BE2C (cell line): ENCODE measurements at regions not wholly inside any gene's neighbourhood (a gene's known extent, or its start where the extent isn't known, plus 50 kb on each side); places are given as distances from the start of the nearest gene placed in this dataset.

Experiments
- DNase-seq: peaks from one replicate; pipeline ENCODE4 v3.0.0-alpha.2; 2020
- H3K27me3 ChIP-seq: fragments of 250-450 bp; sonication (Bioruptor Pico); 2 replicates; pipeline ENCODE4 v1.5.1; 2020; ENCODE audit warnings: mild to moderate bottlenecking
- H3K36me3 ChIP-seq: fragments of 250-450 bp; sonication (Bioruptor Pico); 2 replicates; pipeline ENCODE4 v1.5.1; 2020; ENCODE audit warnings: mild to moderate bottlenecking
- H3K4me1 ChIP-seq: fragments of 250-450 bp; sonication (Bioruptor Pico); 2 replicates; pipeline ENCODE4 v1.5.1; 2020
- H3K4me3 ChIP-seq: 2 replicates; pipeline ENCODE4 v1.5.1; 2011; ENCODE audit warnings: low read depth, low read length
- H3K9me3 ChIP-seq: fragments of 250-450 bp; sonication (Bioruptor Pico); 2 replicates; pipeline ENCODE4 v1.5.1; 2020
- CTCF ChIP-seq: IDR thresholded peaks from 2 replicates; pipeline ENCODE4 v1.5.1; 2012; ENCODE audit warnings: mild to moderate bottlenecking, low read depth, low read length

GRCh38 chr7:35380739-35381224 lies 126.9 kb upstream of the TBX20 start:
- Histone ChIP-seq H3K9me3 (no peaks in the 10 kb centered on the region), H3K4me3 (no peak overlapping the region), H3K4me1 (peaks cover 20% of the 10 kb centered on the region), H3K27me3 (no peaks in the 10 kb centered on the region), H3K36me3 (no peaks in the 10 kb centered on the region)
- no peak for DNase-seq
- no peak for TF ChIP-seq CTCF

- H3K4me1 ChIP-seq = peaks cover 28% of the 10 kb centered on the region
- H3K4me3 ChIP-seq = no peak overlapping the region
- no peak for DNase-seq
- no peaks in the 10 kb centered on the region for H3K36me3 ChIP-seq
- H3K27me3 ChIP-seq = no peaks in the 10 kb centered on the region
- TF ChIP-seq CTCF = no peak
- H3K9me3 ChIP-seq = no peaks in the 10 kb centered on the region
Measured at GRCh38 chr7:35379481-35379880, 125.6 kb upstream of the TBX20 start.

GRCh38 chr7:35375516-35375915 lies 121.6 kb upstream of the TBX20 start:
- Histone ChIP-seq H3K4me1 (peaks cover 60% of the 10 kb centered on the region), H3K9me3 (no peaks in the 10 kb centered on the region), H3K36me3 (no peaks in the 10 kb centered on the region), H3K4me3 (no peak overlapping the region), H3K27me3 (no peaks in the 10 kb centered on the region)
- no peak for DNase-seq
- no peak for TF ChIP-seq CTCF

- Histone ChIP-seq H3K27me3 (no peaks in the 10 kb centered on the region), H3K4me3 (peak overlapping the region; percentile 4; the same call in 1 of the 2 replicates), H3K4me1 (peaks cover 66% of the 10 kb centered on the region), H3K9me3 (no peaks in the 10 kb centered on the region), H3K36me3 (no peaks in the 10 kb centered on the region)
- peak; percentile 78 for DNase-seq
- TF ChIP-seq CTCF = no peak
Measured at GRCh38 chr7:35374858-35375257, 121.0 kb upstream of the TBX20 start.

GRCh38 chr7:35371221-35371620 lies 117.3 kb upstream of the TBX20 start:
- H3K9me3 ChIP-seq = no peaks in the 10 kb centered on the region
- no peak overlapping the region; the same call in 1 of the 2 replicates for H3K4me3 ChIP-seq
- H3K27me3 ChIP-seq = no peaks in the 10 kb centered on the region

More at GRCh38 chr7:35371221-35371620, 117.3 kb upstream of the TBX20 start:
- DNase-seq = peak; percentile 39
- no peaks in the 10 kb centered on the region for H3K36me3 ChIP-seq
- no peak for TF ChIP-seq CTCF
- H3K4me1 ChIP-seq = peaks cover 51% of the 10 kb centered on the region
